ENCODE measurements at regions not wholly inside any gene's neighbourhood (a gene's known extent, or its start where the extent isn't known, plus 50 kb on each side); places are given as distances from the start of the nearest gene placed in this dataset.
A peak's percentile ranks its signal among the peaks of the same experiment; 100 is the strongest.
"Not testable (repeated sequence)": the region's sequence is repeated elsewhere in the genome, so short reads cannot be mapped to it uniquely, and the experiment has no call there.

DNA sequence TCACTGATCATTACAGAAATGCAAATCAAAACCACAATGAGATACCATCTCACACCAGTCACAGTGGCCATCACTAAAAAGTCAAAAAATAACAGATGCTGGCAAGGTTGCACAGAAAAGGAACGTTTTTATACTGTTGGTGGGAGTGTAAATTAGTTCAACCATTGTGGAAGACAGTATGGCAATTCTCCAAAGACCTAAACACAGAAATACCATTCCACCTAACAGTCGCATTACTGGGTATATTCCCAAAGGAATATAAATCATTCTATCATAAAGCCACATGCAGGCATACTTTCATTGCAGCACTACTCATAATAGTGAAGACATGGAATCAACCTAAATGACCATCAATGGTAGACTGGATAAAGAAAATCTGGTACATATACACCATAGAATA is 83.2 kb upstream of the ARID5B start:
- DNase-seq = not testable (repeated sequence)

- no peak for DNase-seq
Observed at GRCh38 chr10:61819208-61819607, 82.3 kb upstream of the ARID5B start.

GRCh38 chr10:61821153-61821552 is 80.3 kb upstream of the ARID5B start:
- no peak for DNase-seq

- DNase-seq = no peak
Observed at GRCh38 chr10:61821693-61822092, 79.8 kb upstream of the ARID5B start.

DNA sequence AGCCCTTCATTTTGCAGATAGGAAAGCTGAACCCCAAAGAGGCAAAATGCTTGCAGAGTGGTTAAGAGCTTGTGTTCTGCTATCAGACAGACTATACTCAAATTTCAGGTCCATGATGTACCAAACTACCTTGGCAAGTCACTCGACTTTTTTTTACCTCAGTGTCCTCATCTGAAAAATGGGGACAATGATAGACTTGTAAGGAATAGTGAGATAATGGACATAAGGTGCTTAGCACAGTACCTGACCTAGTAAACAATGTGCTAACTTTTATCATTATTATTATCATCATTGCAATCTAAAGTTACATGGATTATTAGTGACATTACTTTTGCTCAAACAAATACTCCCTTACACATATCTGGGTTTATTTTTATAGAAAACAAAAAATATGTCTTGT is 79.4 kb upstream of the ARID5B start:
- no peak for DNase-seq

GRCh38 chr10:61822781-61823230 is 78.7 kb upstream of the ARID5B start:
- DNase-seq = peak; percentile 15

GRCh38 chr10:61825001-61825400 is 76.5 kb upstream of the ARID5B start:
- DNase-seq = no peak

GRCh38 chr10:61825628-61826027 is 75.9 kb upstream of the ARID5B start:
- no peak for DNase-seq

DNA sequence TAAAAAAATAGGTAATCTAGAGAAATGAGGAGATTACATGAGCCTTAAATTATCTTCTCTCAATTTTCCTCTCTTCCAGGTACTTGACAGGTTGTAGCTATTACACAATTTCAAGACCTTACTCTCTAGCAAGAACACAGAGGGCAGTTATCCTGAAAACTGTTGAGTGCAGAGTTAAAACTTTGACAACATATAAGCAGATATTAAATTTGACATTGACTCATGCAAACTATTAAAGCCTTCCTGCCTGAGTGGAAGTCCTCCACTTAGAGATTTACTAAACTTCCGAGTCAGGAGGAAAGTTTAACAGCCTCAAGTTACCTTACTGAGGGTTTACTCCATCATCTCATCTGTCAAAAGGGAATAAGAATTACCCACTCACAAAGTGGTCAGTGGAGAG is 73.5 kb upstream of the ARID5B start:
- no peak for DNase-seq

GRCh38 chr10:61828788-61829187 is 72.7 kb upstream of the ARID5B start:
- DNase-seq = no peak

GRCh38 chr10:61830072-61830845 is 71.2 kb upstream of the ARID5B start:
- DNase-seq = no peak

DNA sequence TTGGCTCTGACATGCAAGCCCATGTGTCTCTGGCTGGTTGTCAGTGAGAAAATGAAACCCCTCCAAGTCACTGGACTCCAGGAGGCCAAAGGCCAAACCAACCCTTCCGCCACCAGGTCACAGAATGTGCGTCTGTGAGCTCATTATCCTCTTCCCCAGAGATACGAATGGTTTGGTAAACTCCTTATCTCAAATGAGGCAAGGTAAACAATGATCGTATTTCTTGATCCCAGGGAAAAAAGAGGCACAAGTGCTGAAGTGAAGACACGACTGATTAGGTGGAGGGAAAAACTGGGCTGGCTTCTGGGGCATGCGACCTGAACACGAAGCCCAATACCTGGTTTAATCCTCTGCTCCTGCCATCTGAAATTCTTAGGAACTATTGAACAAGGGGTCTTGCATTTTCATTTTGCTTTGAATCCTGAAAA is 70.6 kb upstream of the ARID5B start:
- no peak for DNase-seq

DNA sequence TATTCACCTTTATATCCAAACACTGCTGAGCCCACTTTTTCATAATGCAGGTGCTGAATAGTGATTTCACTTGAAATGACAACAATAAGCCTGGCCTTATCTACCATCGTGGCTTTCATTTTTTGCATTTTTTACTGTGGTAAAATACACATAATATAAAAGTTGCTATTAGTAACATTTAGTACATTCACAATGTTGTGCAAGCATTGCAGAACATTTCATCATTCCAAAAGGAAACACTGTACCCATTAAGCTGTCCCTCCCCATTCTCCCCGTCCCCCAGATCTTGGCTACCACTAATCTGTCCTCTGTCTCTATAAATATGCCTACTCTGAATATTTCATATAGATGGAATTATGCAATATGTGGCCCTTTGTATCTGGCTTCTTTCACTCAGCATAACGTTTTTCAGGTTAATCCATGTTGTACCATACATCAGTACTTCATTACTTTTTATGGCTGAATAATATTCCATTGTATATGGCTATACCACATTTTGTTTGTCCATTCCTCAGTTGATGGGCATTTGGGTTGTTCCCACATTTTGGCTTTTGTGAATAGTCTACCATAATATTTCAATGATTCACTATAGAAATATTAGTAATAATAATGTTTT is 68.5 kb upstream of the ARID5B start:
- DNase-seq = peak; percentile 25

GRCh38 chr10:61834519-61834918 is 67.0 kb upstream of the ARID5B start:
- no peak for DNase-seq

GRCh38 chr10:61835069-61835945 is 66.2 kb upstream of the ARID5B start:
- DNase-seq = peak; percentile 76

DNA sequence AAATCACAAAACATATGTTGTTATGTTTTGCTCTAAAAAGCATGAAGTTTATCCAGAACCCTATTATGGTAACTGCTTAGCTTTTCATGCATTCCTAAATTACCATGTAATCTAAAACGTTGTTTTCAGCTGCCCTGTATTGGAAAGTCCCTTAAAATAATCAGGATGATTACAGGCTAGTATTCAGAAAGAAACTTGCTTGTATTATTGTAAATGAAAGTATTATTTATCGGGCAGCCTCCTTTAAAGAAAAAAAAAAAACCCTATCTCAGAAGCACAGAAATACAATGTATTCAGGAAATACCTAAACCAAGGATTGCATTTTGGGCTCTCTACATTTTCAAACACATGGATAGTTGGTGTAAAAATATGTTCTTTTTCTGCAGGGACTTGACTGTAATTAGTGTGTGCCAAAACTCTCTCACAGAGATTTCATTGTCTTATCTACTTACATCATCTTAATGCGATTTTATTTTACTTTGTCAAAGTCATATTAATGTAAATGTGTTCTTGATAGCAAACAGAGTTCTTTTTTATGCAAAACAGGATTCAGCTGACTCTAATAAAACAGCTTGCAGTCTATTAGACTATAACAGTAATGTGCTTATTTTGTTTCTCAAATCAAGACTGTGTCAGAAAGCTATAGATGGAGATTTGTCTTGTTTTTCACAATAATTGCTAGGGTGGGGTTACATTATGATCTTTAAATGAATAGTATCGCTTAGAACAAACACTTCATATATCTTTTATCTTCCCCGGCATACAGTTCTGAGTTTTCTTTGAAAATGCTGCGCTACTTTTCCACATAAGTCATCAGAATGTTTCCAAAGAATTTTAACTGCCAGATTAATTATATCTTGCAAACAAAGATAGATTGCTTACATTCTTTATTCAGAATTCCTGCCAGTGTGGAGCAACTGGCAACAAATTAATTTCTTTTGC is 65.3 kb upstream of the ARID5B start:
- DNase-seq = peak; percentile 45

DNA sequence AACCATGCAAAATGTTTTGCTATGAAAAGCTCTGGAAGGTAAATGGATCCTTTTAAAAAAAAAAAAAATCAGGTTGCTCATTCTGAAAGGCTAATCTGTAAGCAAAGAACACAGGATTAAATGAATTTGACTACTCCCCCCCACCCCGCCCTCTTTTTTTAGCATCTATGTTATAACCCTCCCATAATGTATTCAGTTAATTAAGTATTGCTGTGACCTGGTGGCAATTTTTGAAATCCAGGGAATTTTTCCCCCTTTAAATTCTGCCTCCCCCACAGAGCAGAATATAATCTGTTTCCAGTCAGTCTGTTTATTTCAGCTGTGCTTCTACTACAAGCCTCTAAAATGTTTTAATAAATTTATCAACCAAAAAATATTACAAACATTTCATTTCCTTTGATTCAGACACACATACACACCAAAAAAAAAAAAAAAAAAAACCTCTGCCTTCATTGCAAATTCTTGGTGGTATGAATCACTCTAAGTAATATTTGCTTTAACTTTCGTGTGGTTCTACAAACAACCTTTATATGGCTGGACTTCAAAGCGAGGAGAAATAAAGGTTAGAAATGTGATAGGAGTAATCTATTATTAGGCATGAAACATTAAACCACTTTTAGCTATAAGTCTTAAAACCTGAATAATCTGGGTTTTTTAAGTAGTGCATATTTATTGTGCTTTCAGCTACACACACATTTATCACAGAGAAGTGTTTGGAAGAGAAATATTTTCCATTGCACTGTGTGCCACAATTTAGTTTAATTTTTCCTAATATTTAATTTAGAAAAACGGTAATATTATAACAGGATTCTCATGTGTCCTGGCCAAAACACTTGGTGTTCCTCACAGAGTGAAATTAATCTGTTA is 64.4 kb upstream of the ARID5B start:
- DNase-seq = peak; percentile 70

DNA sequence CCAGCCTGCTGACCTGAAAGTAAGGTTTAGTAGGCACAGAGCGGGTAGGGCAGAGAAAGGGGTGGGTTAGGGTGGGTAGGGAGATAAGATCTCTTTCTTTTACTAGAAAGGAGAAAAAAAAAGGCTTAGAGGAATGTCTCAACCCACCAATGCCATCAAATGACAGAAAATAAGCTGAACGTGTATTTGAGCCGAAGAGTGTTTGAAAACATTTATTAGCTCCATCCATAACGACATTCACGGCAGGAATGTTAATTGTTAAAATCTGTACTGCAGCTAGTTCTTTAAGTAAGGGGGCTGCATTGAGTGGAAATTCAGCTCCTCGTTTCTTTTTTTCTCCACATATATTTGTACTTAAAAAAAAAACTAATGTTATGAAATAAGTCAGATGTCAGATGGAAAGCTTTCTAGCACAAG is 63.7 kb upstream of the ARID5B start:
- no peak for DNase-seq

DNA sequence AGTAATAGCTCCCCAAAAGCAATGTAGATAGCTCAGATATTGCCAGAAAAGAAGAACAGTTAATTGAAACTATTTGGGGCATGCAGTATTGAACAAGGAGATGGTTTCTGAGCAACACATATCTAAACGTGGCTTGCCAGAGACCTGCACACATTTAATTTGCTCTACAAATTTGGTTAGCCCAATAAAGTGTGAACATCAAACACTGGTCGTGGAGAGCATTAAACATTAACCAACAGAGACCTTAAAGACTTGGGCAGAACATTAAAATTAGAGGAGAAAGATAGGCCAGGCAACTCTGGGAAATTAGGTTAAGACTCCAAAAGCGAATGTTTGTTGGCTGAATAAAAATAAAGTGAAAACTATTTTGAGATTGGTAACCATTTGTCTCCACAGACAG is 61.6 kb upstream of the ARID5B start:
- DNase-seq = no peak

DNA sequence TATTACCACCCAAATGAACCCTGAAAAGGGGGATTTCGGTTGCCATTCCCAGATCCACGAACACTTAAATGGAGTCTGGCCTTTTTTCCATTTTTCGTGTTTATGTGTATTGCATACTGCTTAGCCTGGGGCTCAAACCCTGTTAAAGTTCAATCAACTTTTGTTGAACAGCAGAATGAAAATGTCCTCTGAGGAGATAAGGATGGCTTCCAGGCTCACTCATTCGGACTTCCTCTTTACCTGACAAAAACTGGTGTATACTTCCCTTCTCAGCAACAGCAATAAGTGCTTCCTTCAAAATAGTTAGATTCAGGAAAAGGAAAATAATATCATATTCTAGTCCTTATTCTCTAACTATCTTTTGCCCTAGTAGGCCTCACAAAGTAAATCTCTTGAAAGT is 61.1 kb upstream of the ARID5B start:
- no peak for DNase-seq

GRCh38 chr10:61841338-61841875 is 60.1 kb upstream of the ARID5B start:
- DNase-seq = no peak

Data from NCI-H226 (cell line).